Activated B cell treated with CpG ODN at 0.5 μM for 24 hours (primary cell): ENCODE measurements at regions not wholly inside any gene's neighbourhood (a gene's known extent, or its start where the extent isn't known, plus 50 kb on each side); places are given as distances from the start of the nearest gene placed in this dataset.

Source experiments
- ATAC-seq: fragments of 200-7000 bp; cut with Tn5 transposase; one replicate; pipeline ENCODE4 v1.10.0; 2021; ENCODE audit warnings: low read depth, mild to moderate bottlenecking, moderate library complexity
- CTCF ChIA-PET: fragments of 350-600 bp; sonication (Branson Sonifier 250); formaldehyde crosslinking; loops from one replicate; lab custom pipeline; 2021; ENCODE audit warnings: antibody characterized with exemption; lab: Charles Lee
- POLR2A ChIA-PET: fragments of 350-600 bp; sonication (Branson Sonifier 250); formaldehyde crosslinking; loops from one replicate; lab custom pipeline; 2021; ENCODE audit warnings: antibody characterized with exemption; lab: Charles Lee
- DNase-seq: peaks from one replicate; pipeline ENCODE4 v3.0.0; 2022
- H3K27ac Mint-ChIP-seq: one replicate; pipeline ENCODE4 v1.8.0; 2020; ENCODE audit warnings: mixed read lengths
- H3K27me3 Mint-ChIP-seq: one replicate; pipeline ENCODE4 v1.8.0; 2021; ENCODE audit warnings: mixed read lengths
- H3K36me3 Mint-ChIP-seq: one replicate; pipeline ENCODE4 v1.8.0; 2021; ENCODE audit warnings: low read depth, mixed read lengths
- H3K4me1 Mint-ChIP-seq: one replicate; pipeline ENCODE4 v1.8.0; 2021; ENCODE audit warnings: mixed read lengths
- H3K4me3 Mint-ChIP-seq: one replicate; pipeline ENCODE4 v1.8.0; 2020; ENCODE audit warnings: mild to moderate bottlenecking, mixed read lengths
- H3K9me3 Mint-ChIP-seq: one replicate; pipeline ENCODE4 v1.8.0; 2020; ENCODE audit warnings: mixed read lengths
- intact Hi-C: fragments of 100-400 bp; cut with micrococcal nuclease; formaldehyde crosslinking; loops from one replicate; pipeline ENCODE4 v1.15.1; 2024
- TF ChIP-seq, protein P1 (sequence below): fragments of 200-600 bp; IDR thresholded peaks from one replicate; pipeline ENCODE4 v1.8.0; 2022; ENCODE audit warnings: antibody characterized with exemption, mild to moderate bottlenecking

- POLR2A ChIA-PET: interaction anchor here (0.5 to 6.0 kb wide), 9 partner anchors 8 to 204 kb away, joined by 3 to 36 read pairs (median 5); no protein-coding TSS in a partner anchor
- intact Hi-C loops: loop anchor here (1.0 kb wide), 1 partner anchor 8 kb away; no protein-coding TSS in a partner anchor
- H3K4me1 Mint-ChIP-seq: peaks cover 82% of the 10 kb centered on the region
Observed at GRCh38 chr6:25034431-25034921, 98.7 kb upstream of the RIPOR2 start.

GRCh38 chr6:25035174-25035511, 99.4 kb upstream of the RIPOR2 start:
- POLR2A ChIA-PET: interaction anchor here (0.5 to 6.0 kb wide), 12 partner anchors 8 to 166 kb away, joined by 3 to 36 read pairs (median 5); no protein-coding TSS in a partner anchor
- intact Hi-C loops: no loop called here
- DNase-seq: no peak

More at GRCh38 chr6:25034431-25034921, 98.7 kb upstream of the RIPOR2 start:
- Mint-ChIP-seq H3K36me3 (peaks cover 75% of the 10 kb centered on the region), H3K27ac (peak overlapping the region; percentile 77), H3K4me3 (peak overlapping the region; percentile 78), H3K27me3 (no peaks in the 10 kb centered on the region), H3K9me3 (no peaks in the 10 kb centered on the region)
- ATAC-seq (no peak), DNase-seq (no peak)
- TF ChIP-seq, protein P1, sequence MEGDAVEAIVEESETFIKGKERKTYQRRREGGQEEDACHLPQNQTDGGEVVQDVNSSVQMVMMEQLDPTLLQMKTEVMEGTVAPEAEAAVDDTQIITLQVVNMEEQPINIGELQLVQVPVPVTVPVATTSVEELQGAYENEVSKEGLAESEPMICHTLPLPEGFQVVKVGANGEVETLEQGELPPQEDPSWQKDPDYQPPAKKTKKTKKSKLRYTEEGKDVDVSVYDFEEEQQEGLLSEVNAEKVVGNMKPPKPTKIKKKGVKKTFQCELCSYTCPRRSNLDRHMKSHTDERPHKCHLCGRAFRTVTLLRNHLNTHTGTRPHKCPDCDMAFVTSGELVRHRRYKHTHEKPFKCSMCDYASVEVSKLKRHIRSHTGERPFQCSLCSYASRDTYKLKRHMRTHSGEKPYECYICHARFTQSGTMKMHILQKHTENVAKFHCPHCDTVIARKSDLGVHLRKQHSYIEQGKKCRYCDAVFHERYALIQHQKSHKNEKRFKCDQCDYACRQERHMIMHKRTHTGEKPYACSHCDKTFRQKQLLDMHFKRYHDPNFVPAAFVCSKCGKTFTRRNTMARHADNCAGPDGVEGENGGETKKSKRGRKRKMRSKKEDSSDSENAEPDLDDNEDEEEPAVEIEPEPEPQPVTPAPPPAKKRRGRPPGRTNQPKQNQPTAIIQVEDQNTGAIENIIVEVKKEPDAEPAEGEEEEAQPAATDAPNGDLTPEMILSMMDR: no peak
- CTCF ChIA-PET: interaction anchor here (1.0 to 5.8 kb wide), 4 partner anchors 7 to 178 kb away, joined by 4 to 48 read pairs (median 11); no protein-coding TSS in a partner anchor

DNA sequence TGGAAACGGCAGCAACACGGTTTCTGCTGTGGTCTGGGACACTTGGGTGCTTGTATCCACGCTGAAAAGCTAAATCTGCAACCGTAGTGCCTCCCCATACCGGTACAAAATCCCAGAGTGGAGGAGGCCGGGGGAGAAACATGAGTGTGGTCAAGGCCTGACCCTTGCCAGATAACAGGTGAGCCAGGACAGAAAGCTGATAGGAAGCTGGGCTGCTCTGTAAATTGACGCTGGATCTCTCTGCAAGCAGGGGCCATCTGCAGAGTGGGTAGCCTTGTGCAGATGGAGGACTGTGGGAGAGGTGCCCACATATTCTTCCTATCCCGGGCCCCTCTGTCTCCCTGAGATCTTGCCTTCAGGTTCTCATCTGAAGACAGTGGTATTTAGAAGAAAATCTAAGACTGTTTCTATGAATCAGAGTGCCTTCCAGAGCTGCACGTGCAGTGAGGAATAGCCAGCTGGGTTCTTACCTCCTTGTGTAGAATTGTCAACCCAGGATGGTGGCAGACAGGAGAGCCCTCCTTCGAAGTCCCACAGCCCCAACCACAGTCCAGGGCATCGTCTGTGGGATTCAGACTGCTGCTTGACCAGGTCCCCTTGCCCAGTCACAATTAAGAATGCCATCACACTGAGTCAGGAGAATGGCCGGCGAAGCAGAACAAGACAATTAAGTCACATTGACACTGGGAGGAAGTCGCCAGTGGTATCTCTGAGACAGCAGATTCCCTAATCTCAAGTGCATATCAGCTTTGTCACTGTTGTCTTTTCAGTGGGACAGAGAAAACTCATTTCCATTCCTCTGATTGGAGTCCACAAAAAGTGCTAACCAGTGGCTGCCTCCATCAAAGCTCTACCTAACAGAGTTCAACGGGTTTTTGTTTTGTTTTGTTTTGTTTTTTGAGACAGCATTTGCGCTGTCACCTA, 100.0 kb upstream of the RIPOR2 start:
- Mint-ChIP-seq H3K4me1 (peaks cover 76% of the 10 kb centered on the region), H3K27ac (peak overlapping the region; percentile 77), H3K9me3 (no peaks in the 10 kb centered on the region), H3K27me3 (no peaks in the 10 kb centered on the region), H3K36me3 (peaks cover 72% of the 10 kb centered on the region), H3K4me3 (peak overlapping the region; percentile 78)
- TF ChIP-seq, protein P1: no peak
- intact Hi-C loops: no loop called here
- CTCF ChIA-PET: interaction anchor here (1.2 to 5.8 kb wide), 5 partner anchors 9 to 44 kb away, joined by 3 to 48 read pairs (median 4); no protein-coding TSS in a partner anchor
- ATAC-seq (peak; percentile 45), DNase-seq (no peak)
- POLR2A ChIA-PET: interaction anchor here (1.0 to 6.0 kb wide), 7 partner anchors 9 to 127 kb away, joined by 3 to 36 read pairs (median 6); no protein-coding TSS in a partner anchor

More at GRCh38 chr6:25035174-25035511, 99.4 kb upstream of the RIPOR2 start:
- TF ChIP-seq, protein P1: no peak
- peaks cover 77% of the 10 kb centered on the region for H3K4me1 Mint-ChIP-seq
- H3K27ac Mint-ChIP-seq: peak overlapping the region; percentile 77
- H3K36me3 Mint-ChIP-seq: peaks cover 75% of the 10 kb centered on the region
- peak overlapping the region; percentile 78 for H3K4me3 Mint-ChIP-seq
- CTCF ChIA-PET: interaction anchor here (1.4 to 5.8 kb wide), 4 partner anchors 8 to 36 kb away, joined by 3 to 48 read pairs (median 10); no protein-coding TSS in a partner anchor
- no peak for ATAC-seq
- no peaks in the 10 kb centered on the region for H3K27me3 Mint-ChIP-seq
- H3K9me3 Mint-ChIP-seq: no peaks in the 10 kb centered on the region

- H3K4me3 Mint-ChIP-seq: peak overlapping the region; percentile 78
- no peaks in the 10 kb centered on the region for H3K9me3 Mint-ChIP-seq
- ChIA-PET POLR2A (interaction anchor here (1.3 to 6.0 kb wide), 6 partner anchors 9 to 127 kb away, joined by 3 to 36 read pairs (median 6); no protein-coding TSS in a partner anchor), CTCF (interaction anchor here (1.2 to 5.8 kb wide), 4 partner anchors 9 to 45 kb away, joined by 3 to 48 read pairs (median 10); no protein-coding TSS in a partner anchor)
- DNase-seq (no peak), ATAC-seq (no peak)
- intact Hi-C loops: no loop called here
- TF ChIP-seq, protein P1: no peak
- peaks cover 80% of the 10 kb centered on the region for H3K4me1 Mint-ChIP-seq
- H3K36me3 Mint-ChIP-seq: peaks cover 73% of the 10 kb centered on the region
- no peaks in the 10 kb centered on the region for H3K27me3 Mint-ChIP-seq
- peak overlapping the region; percentile 77 for H3K27ac Mint-ChIP-seq
Observed at GRCh38 chr6:25036461-25036860, 100.7 kb upstream of the RIPOR2 start.
